T-helper 17 cell (primary cell): ENCODE measurements at regions not wholly inside any gene's neighbourhood (a gene's known extent, or its start where the extent isn't known, plus 50 kb on each side); places are given as distances from the start of the nearest gene placed in this dataset.
"Not testable (repeated sequence)": the region's sequence is repeated elsewhere in the genome, so short reads cannot be mapped to it uniquely, and the experiment has no call there.

Experiments used
- ATAC-seq: fragments of 150-1000 bp; cut with Tn5 transposase; 2 replicates; pipeline ENCODE4 v1.10.0; 2021; ENCODE audit warnings: mild to moderate bottlenecking, moderate library complexity
- DNase-seq, 3 donors: peaks; one replicate each; pipeline versions ENCODE4 v3.0.0 to v3.0.0-alpha.2; 2020 to 2021
- H3K9me3 ChIP-seq: one replicate; pipeline ENCODE4 v1.7.0; 2013; ENCODE audit warnings: low read length, mild to moderate bottlenecking; ENCODE audit not compliant: control insufficient read depth, poor library complexity, severe bottlenecking
- H3K27ac Mint-ChIP-seq: one replicate; pipeline ENCODE4 v1.8.0; 2022; ENCODE audit warnings: mild to moderate bottlenecking, moderate library complexity, mixed read lengths
- H3K27me3 Mint-ChIP-seq: one replicate; pipeline ENCODE4 v1.8.0; 2022; ENCODE audit warnings: mixed read lengths
- H3K36me3 Mint-ChIP-seq: one replicate; pipeline ENCODE4 v1.8.0; 2022; ENCODE audit warnings: low read depth, mixed read lengths
- H3K4me1 Mint-ChIP-seq: one replicate; pipeline ENCODE4 v1.8.0; 2022; ENCODE audit warnings: mild to moderate bottlenecking, mixed read lengths
- H3K4me3 Mint-ChIP-seq: one replicate; pipeline ENCODE4 v1.8.0; 2022; ENCODE audit warnings: mild to moderate bottlenecking, moderate library complexity, mixed read lengths

DNA sequence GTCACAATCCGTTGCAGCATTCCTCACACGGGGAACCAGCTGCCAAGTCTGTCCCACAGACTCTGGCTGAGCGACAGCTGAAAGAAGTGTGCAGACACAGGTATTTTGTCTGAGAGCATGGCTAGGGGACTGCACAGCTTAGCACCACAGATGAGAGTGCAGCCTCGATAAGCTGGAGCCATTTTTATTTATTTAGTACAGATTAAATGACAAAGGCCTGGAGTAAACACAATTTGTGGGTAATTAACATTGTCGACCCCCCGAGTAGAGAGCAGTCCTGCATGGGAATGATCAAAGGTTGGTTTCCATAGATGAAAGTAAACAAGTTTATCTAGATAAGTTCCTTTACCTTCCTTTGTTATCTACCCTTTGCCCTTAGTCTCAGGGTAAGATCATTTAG, 836.2 kb downstream of the DACH1 start:
- DNase-seq: no peak
- Mint-ChIP-seq H3K4me3 (no peak overlapping the region), H3K36me3 (no peaks in the 10 kb centered on the region), H3K4me1 (no peaks in the 10 kb centered on the region), H3K27ac (no peak overlapping the region), H3K27me3 (no peaks in the 10 kb centered on the region)
- no peak for ATAC-seq
- no peaks in the 10 kb centered on the region for H3K9me3 ChIP-seq

DNA sequence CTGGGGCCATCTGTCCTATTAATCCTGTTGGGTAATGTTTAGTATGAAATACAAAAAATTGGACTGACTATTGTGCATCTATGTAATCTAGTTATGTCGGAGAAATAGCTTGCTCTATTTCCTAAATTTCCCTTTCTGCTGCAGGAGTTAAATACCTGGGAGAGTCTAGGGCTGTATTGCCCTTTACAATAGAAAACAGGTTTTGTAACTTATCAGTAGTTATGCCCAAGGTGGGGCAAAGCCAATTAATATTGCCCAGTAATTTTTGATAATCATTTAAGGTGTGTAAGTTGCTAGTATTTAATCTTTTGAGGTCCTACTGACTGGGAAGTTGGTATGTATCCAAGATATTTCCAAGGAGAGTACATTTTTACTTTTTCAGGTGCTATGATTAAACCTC, 838.1 kb downstream of the DACH1 start:
- ATAC-seq: no peak
- no peaks in the 10 kb centered on the region for H3K4me1 Mint-ChIP-seq
- H3K27me3 Mint-ChIP-seq: no peaks in the 10 kb centered on the region
- no peaks in the 10 kb centered on the region for H3K9me3 ChIP-seq
- DNase-seq: no peak
- no peak overlapping the region for H3K4me3 Mint-ChIP-seq
- no peaks in the 10 kb centered on the region for H3K36me3 Mint-ChIP-seq
- no peak overlapping the region for H3K27ac Mint-ChIP-seq

- H3K27me3 Mint-ChIP-seq: no peaks in the 10 kb centered on the region
- H3K4me3 Mint-ChIP-seq: no peak overlapping the region
- no peak overlapping the region for H3K27ac Mint-ChIP-seq
- H3K4me1 Mint-ChIP-seq: no peaks in the 10 kb centered on the region
- H3K9me3 ChIP-seq: no peaks in the 10 kb centered on the region
- DNase-seq: no peak
- H3K36me3 Mint-ChIP-seq: no peaks in the 10 kb centered on the region
- ATAC-seq: no peak
Measured at GRCh38 chr13:71021825-71022422, 845.1 kb downstream of the DACH1 start.

DNA sequence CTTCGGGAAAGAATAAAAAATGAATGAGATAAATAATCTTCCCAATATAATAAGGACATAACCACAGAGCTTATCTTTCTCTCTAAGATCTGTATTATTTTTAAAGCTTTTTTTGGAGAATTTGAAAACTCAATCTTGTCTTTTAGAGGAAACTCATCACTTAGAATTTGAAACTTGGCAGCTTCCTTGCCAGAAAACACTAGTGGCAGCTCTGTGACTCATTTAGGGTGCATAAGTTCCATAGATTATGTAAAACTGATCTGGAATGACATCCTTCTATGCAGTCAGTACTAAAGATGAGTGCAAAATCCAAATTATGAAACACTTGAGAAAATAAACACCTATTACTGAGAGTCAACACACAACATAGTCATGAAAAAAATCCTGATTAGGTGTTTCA, 848.0 kb downstream of the DACH1 start:
- Mint-ChIP-seq H3K27me3 (no peaks in the 10 kb centered on the region), H3K4me1 (no peaks in the 10 kb centered on the region), H3K27ac (no peak overlapping the region)

GRCh38 chr13:71018544-71018943, 848.5 kb downstream of the DACH1 start:
- Mint-ChIP-seq H3K4me3 (no peak overlapping the region), H3K27ac (no peak overlapping the region), H3K4me1 (no peaks in the 10 kb centered on the region), H3K36me3 (no peaks in the 10 kb centered on the region), H3K27me3 (no peaks in the 10 kb centered on the region)
- DNase-seq (no peak), ATAC-seq (no peak)
- H3K9me3 ChIP-seq: no peaks in the 10 kb centered on the region

More for the DNA sequence above, 848.0 kb downstream of the DACH1 start:
- ATAC-seq (no peak), DNase-seq (no peak)
- H3K36me3 Mint-ChIP-seq: no peaks in the 10 kb centered on the region
- H3K4me3 Mint-ChIP-seq: no peak overlapping the region
- H3K9me3 ChIP-seq: no peaks in the 10 kb centered on the region

DNA sequence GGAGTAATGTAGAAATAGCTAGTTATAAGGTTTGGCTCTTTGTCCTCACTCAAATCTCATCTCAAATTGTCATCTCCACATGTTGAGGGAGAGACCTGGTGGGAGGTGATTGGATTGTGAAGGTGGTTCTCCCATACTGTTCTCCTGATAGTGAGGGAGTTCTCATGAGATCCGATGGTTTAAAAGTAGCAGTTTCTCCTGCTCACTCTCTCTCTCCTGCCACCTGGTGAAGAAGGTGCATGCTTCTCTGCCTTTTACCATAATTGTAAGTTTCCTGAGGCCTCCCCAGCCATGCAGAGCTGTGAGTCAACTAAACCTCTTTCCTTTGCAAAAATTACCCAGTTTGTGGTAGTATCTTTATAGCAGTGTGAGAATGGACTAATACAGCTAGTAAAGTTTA, 849.4 kb downstream of the DACH1 start:
- Mint-ChIP-seq H3K27ac (no peak overlapping the region), H3K4me1 (no peaks in the 10 kb centered on the region), H3K4me3 (no peak overlapping the region), H3K27me3 (no peaks in the 10 kb centered on the region), H3K36me3 (no peaks in the 10 kb centered on the region)
- ATAC-seq (no peak), DNase-seq (no peak)
- H3K9me3 ChIP-seq: no peaks in the 10 kb centered on the region

DNA sequence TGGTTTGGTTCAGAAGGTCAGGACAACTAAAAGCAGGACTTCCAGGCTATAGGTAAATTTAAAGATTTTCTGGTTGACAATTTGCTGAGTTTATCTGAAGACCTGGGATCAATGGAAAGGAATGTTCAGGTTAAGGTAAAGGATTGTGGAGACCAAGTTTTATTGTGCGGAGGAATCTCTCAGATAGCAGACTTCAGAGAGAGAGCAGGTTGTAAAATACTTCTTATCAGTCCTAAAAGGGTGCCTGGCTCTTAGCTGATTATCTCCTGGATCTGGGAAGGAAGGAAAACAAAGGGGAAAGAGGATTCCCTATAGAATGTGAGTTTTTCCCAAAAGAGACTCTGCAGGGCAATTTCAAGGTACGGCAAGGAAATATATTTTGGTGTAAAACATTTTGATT, 851.5 kb downstream of the DACH1 start:
- H3K4me1 Mint-ChIP-seq: no peaks in the 10 kb centered on the region
- no peaks in the 10 kb centered on the region for H3K36me3 Mint-ChIP-seq
- no peak overlapping the region for H3K4me3 Mint-ChIP-seq
- ATAC-seq (no peak), DNase-seq (no peak)
- no peaks in the 10 kb centered on the region for H3K9me3 ChIP-seq
- H3K27me3 Mint-ChIP-seq: no peaks in the 10 kb centered on the region
- no peak overlapping the region for H3K27ac Mint-ChIP-seq

GRCh38 chr13:71015021-71015420, 852.0 kb downstream of the DACH1 start:
- no peaks in the 10 kb centered on the region for H3K4me1 Mint-ChIP-seq
- H3K27me3 Mint-ChIP-seq: no peaks in the 10 kb centered on the region
- no peaks in the 10 kb centered on the region for H3K36me3 Mint-ChIP-seq
- H3K9me3 ChIP-seq: no peaks in the 10 kb centered on the region
- H3K4me3 Mint-ChIP-seq: no peak overlapping the region
- no peak for ATAC-seq
- no peak overlapping the region for H3K27ac Mint-ChIP-seq
- DNase-seq: no peak

GRCh38 chr13:71005919-71006318, 861.1 kb downstream of the DACH1 start:
- ATAC-seq (no peak), DNase-seq (no peak)
- H3K27ac Mint-ChIP-seq: no peak overlapping the region
- H3K4me3 Mint-ChIP-seq: no peak overlapping the region
- H3K36me3 Mint-ChIP-seq: no peaks in the 10 kb centered on the region
- H3K4me1 Mint-ChIP-seq: no peaks in the 10 kb centered on the region
- no peaks in the 10 kb centered on the region for H3K27me3 Mint-ChIP-seq
- no peaks in the 10 kb centered on the region for H3K9me3 ChIP-seq

DNA sequence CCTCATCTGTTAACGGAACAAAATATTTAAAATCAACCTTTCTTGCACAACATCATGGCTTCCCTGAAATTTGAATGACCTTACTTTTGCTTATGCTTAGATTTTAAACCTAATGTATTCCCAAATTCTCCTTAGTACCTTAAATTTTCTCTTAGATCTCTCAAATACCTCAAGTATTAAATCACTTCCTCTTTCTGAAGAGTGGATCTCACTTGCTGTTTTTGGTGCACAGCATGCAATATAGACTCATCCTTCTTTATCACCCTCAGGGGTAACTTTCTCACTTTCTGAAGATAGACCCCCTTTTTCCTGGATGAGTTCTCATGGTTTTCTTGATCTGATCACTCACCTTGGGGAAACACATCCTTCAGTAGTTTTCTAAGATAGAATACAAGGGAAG, 871.7 kb downstream of the DACH1 start:
- no peak for ATAC-seq
- H3K36me3 Mint-ChIP-seq: no peaks in the 10 kb centered on the region
- DNase-seq: no peak
- H3K27me3 Mint-ChIP-seq: no peaks in the 10 kb centered on the region
- H3K27ac Mint-ChIP-seq: no peak overlapping the region
- H3K4me1 Mint-ChIP-seq: no peaks in the 10 kb centered on the region
- H3K9me3 ChIP-seq: no peaks in the 10 kb centered on the region
- no peak overlapping the region for H3K4me3 Mint-ChIP-seq

DNA sequence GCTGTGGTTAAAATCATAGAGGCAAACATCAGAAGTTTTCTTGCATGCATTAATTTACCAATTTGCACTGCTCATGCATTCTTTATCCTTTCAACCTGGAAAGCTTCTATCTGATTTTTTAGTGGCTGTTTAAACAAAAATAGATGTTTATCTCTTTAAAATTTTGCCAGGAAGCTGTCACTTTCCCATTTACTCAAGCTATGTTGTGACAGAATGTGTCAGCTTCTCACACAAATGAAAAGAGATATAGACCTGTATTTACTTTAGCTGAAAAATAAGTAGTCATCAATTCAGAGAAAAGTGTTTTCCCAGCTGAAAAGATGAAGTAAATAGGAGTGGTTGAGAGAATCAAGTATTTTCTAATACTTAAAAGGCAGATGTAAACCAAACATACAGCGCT, 872.8 kb downstream of the DACH1 start:
- no peaks in the 10 kb centered on the region for H3K27me3 Mint-ChIP-seq
- H3K36me3 Mint-ChIP-seq: no peaks in the 10 kb centered on the region
- no peaks in the 10 kb centered on the region for H3K4me1 Mint-ChIP-seq
- H3K9me3 ChIP-seq: no peaks in the 10 kb centered on the region
- no peak overlapping the region for H3K27ac Mint-ChIP-seq
- H3K4me3 Mint-ChIP-seq: no peak overlapping the region
- no peak for DNase-seq
- no peak for ATAC-seq

GRCh38 chr13:70987043-70987442, 878.8 kb upstream of the KLHL1 start:
- DNase-seq (no peak), ATAC-seq (no peak)
- Mint-ChIP-seq H3K4me3 (no peak overlapping the region), H3K27ac (no peak overlapping the region), H3K4me1 (no peaks in the 10 kb centered on the region), H3K36me3 (no peaks in the 10 kb centered on the region), H3K27me3 (no peaks in the 10 kb centered on the region)
- H3K9me3 ChIP-seq: no peaks in the 10 kb centered on the region

GRCh38 chr13:70985371-70985770, 877.1 kb upstream of the KLHL1 start:
- ATAC-seq (no peak), DNase-seq (no peak)
- Mint-ChIP-seq H3K27ac (no peak overlapping the region), H3K4me1 (no peaks in the 10 kb centered on the region), H3K4me3 (no peak overlapping the region), H3K36me3 (no peaks in the 10 kb centered on the region), H3K27me3 (no peaks in the 10 kb centered on the region)
- H3K9me3 ChIP-seq: no peaks in the 10 kb centered on the region

- not testable (repeated sequence) for H3K4me3 Mint-ChIP-seq, H3K36me3 Mint-ChIP-seq, DNase-seq, H3K27ac Mint-ChIP-seq, ATAC-seq, H3K27me3 Mint-ChIP-seq, H3K4me1 Mint-ChIP-seq, H3K9me3 ChIP-seq
Measured at GRCh38 chr13:70981219-70981618, 873.0 kb upstream of the KLHL1 start.
